Natural killer cell (primary cell): ENCODE measurements at regions not wholly inside any gene's neighbourhood (a gene's known extent, or its start where the extent isn't known, plus 50 kb on each side); places are given as distances from the start of the nearest gene placed in this dataset.

Source experiments
- ATAC-seq, 3 donors: fragments of 150-1000 bp in 2 of 3; fragments of 200-7000 bp in 1 of 3; cut with Tn5 transposase; 1 replicate in 1 of 3; 2 replicates in 2 of 3; pipeline ENCODE4 v1.10.0; 2021; ENCODE audit warnings: mild to moderate bottlenecking in 2 of 3, moderate library complexity in 2 of 3
- DNase-seq, 2 donors: peaks; one replicate each; pipeline versions ENCODE4 v3.0.0 to v3.0.0-alpha.2; 2013 to 2021; ENCODE audit warnings: mixed read lengths in 1 of 2
- H3K27ac ChIP-seq: one replicate; pipeline ENCODE4 v1.5.1; 2013; ENCODE audit warnings: mild to moderate bottlenecking, low read length
- H3K27me3 ChIP-seq: one replicate; pipeline ENCODE4 v1.6.1; 2013; ENCODE audit warnings: low read length; ENCODE audit not compliant: control insufficient read depth, insufficient read depth
- H3K36me3 ChIP-seq: one replicate; pipeline ENCODE4 v1.6.1; 2013; ENCODE audit warnings: low read length; ENCODE audit not compliant: control insufficient read depth, insufficient read depth
- H3K4me1 ChIP-seq: one replicate; pipeline ENCODE4 v1.6.1; 2013; ENCODE audit warnings: low read length; ENCODE audit not compliant: control insufficient read depth, insufficient read depth
- H3K4me3 ChIP-seq: one replicate; pipeline ENCODE4 v1.5.1; 2013; ENCODE audit warnings: low read length
- H3K9me3 ChIP-seq: one replicate; pipeline ENCODE4 v1.6.1; 2013; ENCODE audit warnings: low read length; ENCODE audit not compliant: control insufficient read depth, insufficient read depth
- H3K27ac Mint-ChIP-seq, 2 donors: one replicate each; pipeline ENCODE4 v1.8.0; 2022; ENCODE audit warnings: mild to moderate bottlenecking in 2 of 2, mixed read lengths in 2 of 2, moderate library complexity in 1 of 2
- H3K27me3 Mint-ChIP-seq, 2 donors: one replicate each; pipeline ENCODE4 v1.8.0; 2022; ENCODE audit warnings: low read depth in 2 of 2, mixed read lengths in 2 of 2
- H3K36me3 Mint-ChIP-seq: one replicate; pipeline ENCODE4 v1.8.0; 2022; ENCODE audit warnings: mixed read lengths
- H3K4me1 Mint-ChIP-seq, 2 donors: one replicate each; pipeline ENCODE4 v1.8.0; 2022; ENCODE audit warnings: mixed read lengths in 2 of 2
- H3K4me3 Mint-ChIP-seq: one replicate; pipeline ENCODE4 v1.8.0; 2022; ENCODE audit warnings: mild to moderate bottlenecking, moderate library complexity, mixed read lengths
- H3K9me3 Mint-ChIP-seq, 2 donors: one replicate each; pipeline ENCODE4 v1.8.0; 2022; ENCODE audit warnings: mixed read lengths in 2 of 2
- WGBS: methylation state at CpG from one replicate; pipeline ENCODE4 v1.1.7; 2013; ENCODE audit warnings: missing lambda C conversion rate; ENCODE audit not compliant: insufficient coverage; 5-methylcytosine and 5-hydroxymethylcytosine counted together
- intact Hi-C: fragments of 100-400 bp; cut with micrococcal nuclease; formaldehyde crosslinking; loops from one replicate; pipeline ENCODE4 v1.14.2; 2022
- TF ChIP-seq, protein P1 (sequence below): fragments of 200-600 bp; IDR thresholded peaks from one replicate; pipeline ENCODE4 v1.8.0; 2022; ENCODE audit warnings: antibody characterized with exemption

DNA sequence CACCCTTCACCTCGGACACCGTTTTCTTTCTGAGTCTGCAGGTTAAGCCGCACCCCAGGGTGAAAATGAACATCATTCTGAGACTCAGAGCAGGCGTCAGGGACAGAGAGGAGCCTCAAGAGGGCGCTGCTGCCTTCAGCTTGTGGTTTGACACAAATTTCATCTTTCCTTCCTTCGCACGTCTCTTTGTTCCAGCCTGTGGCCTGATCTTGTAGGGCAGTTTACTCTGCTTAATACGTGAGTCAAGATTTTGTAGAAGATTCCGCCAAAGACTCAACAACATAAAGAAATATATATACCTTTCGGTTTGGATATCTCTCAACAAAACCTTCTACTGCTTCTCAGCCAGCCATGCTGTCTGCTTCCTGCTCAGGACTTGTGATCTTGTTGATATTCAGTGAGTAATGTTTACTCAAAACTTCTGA is 329.3 kb upstream of the OR4E1 start:
- WGBS = 50% methylated on average over 10 of the region's 10 CpGs
- DNase-seq (peak in 1 of 2 donors; percentile 86), ATAC-seq (peak; percentile 70 to 91 (median 80))
- Mint-ChIP-seq H3K4me1 (peaks cover 7 to 10% of the 10 kb centered on the region in 2 donors), H3K9me3 (no peaks in the 10 kb centered on the region), H3K36me3 (no peaks in the 10 kb centered on the region), H3K27ac (no peak overlapping the region), H3K4me3 (no peak overlapping the region), H3K27me3 (peaks cover 0 to 5% of the 10 kb centered on the region in 2 donors)
- no peak overlapping the region for H3K27ac ChIP-seq
- no peaks in the 10 kb centered on the region for H3K9me3 ChIP-seq
- TF ChIP-seq, protein P1, sequence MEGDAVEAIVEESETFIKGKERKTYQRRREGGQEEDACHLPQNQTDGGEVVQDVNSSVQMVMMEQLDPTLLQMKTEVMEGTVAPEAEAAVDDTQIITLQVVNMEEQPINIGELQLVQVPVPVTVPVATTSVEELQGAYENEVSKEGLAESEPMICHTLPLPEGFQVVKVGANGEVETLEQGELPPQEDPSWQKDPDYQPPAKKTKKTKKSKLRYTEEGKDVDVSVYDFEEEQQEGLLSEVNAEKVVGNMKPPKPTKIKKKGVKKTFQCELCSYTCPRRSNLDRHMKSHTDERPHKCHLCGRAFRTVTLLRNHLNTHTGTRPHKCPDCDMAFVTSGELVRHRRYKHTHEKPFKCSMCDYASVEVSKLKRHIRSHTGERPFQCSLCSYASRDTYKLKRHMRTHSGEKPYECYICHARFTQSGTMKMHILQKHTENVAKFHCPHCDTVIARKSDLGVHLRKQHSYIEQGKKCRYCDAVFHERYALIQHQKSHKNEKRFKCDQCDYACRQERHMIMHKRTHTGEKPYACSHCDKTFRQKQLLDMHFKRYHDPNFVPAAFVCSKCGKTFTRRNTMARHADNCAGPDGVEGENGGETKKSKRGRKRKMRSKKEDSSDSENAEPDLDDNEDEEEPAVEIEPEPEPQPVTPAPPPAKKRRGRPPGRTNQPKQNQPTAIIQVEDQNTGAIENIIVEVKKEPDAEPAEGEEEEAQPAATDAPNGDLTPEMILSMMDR = peak; percentile 66
- intact Hi-C loops = no loop called here
- H3K36me3 ChIP-seq = no peaks in the 10 kb centered on the region
- no peaks in the 10 kb centered on the region for H3K4me1 ChIP-seq
- H3K4me3 ChIP-seq = no peak overlapping the region
- no peaks in the 10 kb centered on the region for H3K27me3 ChIP-seq

DNA sequence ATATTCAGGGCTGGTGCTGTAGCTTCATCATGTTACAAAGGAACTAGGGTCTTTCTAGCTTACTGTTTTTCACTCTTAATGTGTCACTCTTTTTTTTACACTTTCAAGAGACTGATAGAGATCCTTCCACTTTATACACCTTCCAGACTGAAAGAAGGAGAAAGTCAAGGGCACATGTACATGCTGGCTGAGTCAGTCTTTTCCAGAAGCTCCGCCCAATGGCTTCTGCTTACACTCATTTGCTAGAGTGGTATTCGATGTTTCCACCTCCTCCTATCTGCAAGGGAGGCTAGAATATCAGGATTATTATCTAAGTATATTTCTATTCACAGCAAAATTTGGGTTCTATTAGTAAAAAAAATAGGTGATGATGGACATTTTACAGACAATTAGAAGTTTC is 325.8 kb upstream of the OR4E1 start:
- H3K4me3 ChIP-seq = no peak overlapping the region
- no CpG with 5 or more reads among the region's 2 CpGs for WGBS
- DNase-seq (peak in 1 of 2 donors; percentile 35), ATAC-seq (no peak)
- no peaks in the 10 kb centered on the region for H3K27me3 ChIP-seq
- H3K9me3 ChIP-seq = no peaks in the 10 kb centered on the region
- Mint-ChIP-seq H3K27ac (no peak overlapping the region), H3K9me3 (no peaks in the 10 kb centered on the region), H3K4me3 (no peak overlapping the region), H3K4me1 (peaks cover 4 to 7% of the 10 kb centered on the region in 2 donors), H3K27me3 (peaks cover 2 to 9% of the 10 kb centered on the region in 2 donors), H3K36me3 (no peaks in the 10 kb centered on the region)
- TF ChIP-seq, protein P1 = no peak
- H3K27ac ChIP-seq = no peak overlapping the region
- H3K4me1 ChIP-seq = no peaks in the 10 kb centered on the region
- no peaks in the 10 kb centered on the region for H3K36me3 ChIP-seq
- intact Hi-C loops = no loop called here

DNA sequence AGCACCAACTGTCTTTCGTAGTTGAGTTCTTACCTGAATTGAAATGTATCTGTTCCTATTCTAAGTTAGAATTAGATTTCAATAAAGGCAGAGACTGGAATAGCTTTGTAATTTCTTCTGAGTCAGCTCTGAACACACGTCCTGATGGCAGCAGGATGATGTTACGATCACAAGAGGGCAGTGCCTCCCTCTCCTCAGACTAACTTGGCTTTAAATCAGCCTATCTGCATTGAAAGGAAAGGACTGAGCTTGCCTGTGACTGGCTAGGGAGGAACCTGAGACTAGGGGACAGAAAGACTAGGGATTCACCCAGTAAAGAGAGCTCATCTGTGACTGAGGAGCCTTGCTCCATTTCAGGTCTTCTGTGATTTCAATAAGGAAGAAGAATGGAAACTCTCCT is 323.7 kb upstream of the OR4E1 start:
- Mint-ChIP-seq H3K27me3 (peaks cover 12 to 18% of the 10 kb centered on the region in 2 donors), H3K4me1 (no peaks in the 10 kb centered on the region), H3K4me3 (no peak overlapping the region), H3K9me3 (no peaks in the 10 kb centered on the region), H3K27ac (no peak overlapping the region), H3K36me3 (no peaks in the 10 kb centered on the region)
- ATAC-seq (peak in 2 of 3 donors; percentile 39 to 59), DNase-seq (peak in 1 of 2 donors; percentile 74)
- Histone ChIP-seq H3K4me3 (no peak overlapping the region), H3K9me3 (no peaks in the 10 kb centered on the region), H3K4me1 (no peaks in the 10 kb centered on the region), H3K36me3 (no peaks in the 10 kb centered on the region), H3K27ac (no peak overlapping the region), H3K27me3 (peaks cover 2% of the 10 kb centered on the region)
- WGBS = 58% methylated on average over 3 of the region's 3 CpGs
- TF ChIP-seq, protein P1 = no peak
- intact Hi-C loops = no loop called here

DNA sequence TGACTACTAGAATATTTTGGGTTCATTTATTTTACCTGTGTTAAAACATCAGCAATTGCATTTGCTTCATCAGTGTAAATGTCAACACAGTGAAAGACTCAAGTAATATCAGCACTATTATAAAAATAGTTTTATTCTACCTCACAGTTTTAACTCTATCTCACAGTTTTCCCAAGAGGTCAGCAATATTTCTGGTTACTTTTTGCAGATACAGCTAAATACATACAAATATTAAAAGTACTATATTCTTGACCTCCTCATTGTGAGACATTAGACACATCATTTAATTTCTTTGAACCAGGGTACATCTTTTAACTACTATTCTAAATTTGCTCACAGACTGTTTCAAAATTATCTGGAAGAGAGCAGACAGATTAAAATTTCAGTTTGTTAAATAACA is 321.7 kb upstream of the OR4E1 start:
- Mint-ChIP-seq H3K4me3 (no peak overlapping the region), H3K4me1 (no peaks in the 10 kb centered on the region), H3K9me3 (no peaks in the 10 kb centered on the region), H3K27me3 (peaks cover 13 to 18% of the 10 kb centered on the region in 2 donors), H3K27ac (no peak overlapping the region), H3K36me3 (no peaks in the 10 kb centered on the region)
- ATAC-seq = no peak
- Histone ChIP-seq H3K4me3 (no peak overlapping the region), H3K27me3 (peaks cover 2% of the 10 kb centered on the region), H3K36me3 (no peaks in the 10 kb centered on the region), H3K27ac (no peak overlapping the region), H3K9me3 (no peaks in the 10 kb centered on the region), H3K4me1 (no peaks in the 10 kb centered on the region)
- intact Hi-C loops = no loop called here
- DNase-seq = no peak
- TF ChIP-seq, protein P1 = no peak
